ENCODE measurements at regions not wholly inside any gene's neighbourhood (a gene's known extent, or its start where the extent isn't known, plus 50 kb on each side); places are given as distances from the start of the nearest gene placed in this dataset.
"Not testable (repeated sequence)": the region's sequence is repeated elsewhere in the genome, so short reads cannot be mapped to it uniquely, and the experiment has no call there.

- not testable (repeated sequence) for TF ChIP-seq CTCF (IDR thresholded peaks at IDR 0.05; ENCODE audit: poor library complexity); EZH2phosphoT487 (IDR thresholded peaks at IDR 0.05; ENCODE audit: low read depth, severe bottlenecking, unreplicated experiment); EZH2 (IDR thresholded peaks at IDR 0.05; ENCODE audit: borderline replicate concordance)
Observed at GRCh38 chr4:3947761-3948160, 181.6 kb downstream of the ADRA2C start.

All from hepatocyte (in vitro differentiated cells).